Endodermal cell (in vitro differentiated cells): ENCODE measurements at regions not wholly inside any gene's neighbourhood (a gene's known extent, or its start where the extent isn't known, plus 50 kb on each side); places are given as distances from the start of the nearest gene placed in this dataset.
A peak's percentile ranks its signal among the peaks of the same experiment; 100 is the strongest.

Experiments used
- DNase-seq: peaks from one replicate; pipeline ENCODE4 v3.0.0-alpha.2; 2017
- H3K27ac ChIP-seq: 2 replicates; pipeline ENCODE4 v1.5.1; 2013; ENCODE audit warnings: mild to moderate bottlenecking, low read depth, low read length, moderate library complexity
- H3K27me3 ChIP-seq: 2 replicates; pipeline ENCODE4 v1.6.1; 2013; ENCODE audit warnings: mild to moderate bottlenecking, low read length, moderate library complexity; ENCODE audit not compliant: insufficient read depth, control insufficient read depth, poor library complexity, severe bottlenecking
- H3K36me3 ChIP-seq: 2 replicates; pipeline ENCODE4 v1.7.0; 2013; ENCODE audit warnings: mild to moderate bottlenecking, low read length, moderate library complexity; ENCODE audit not compliant: control insufficient read depth, insufficient read depth
- H3K4me1 ChIP-seq: one replicate; pipeline ENCODE4 v1.7.0; 2013; ENCODE audit warnings: low read length; ENCODE audit not compliant: control insufficient read depth, insufficient read depth
- H3K4me3 ChIP-seq: 2 replicates; pipeline ENCODE4 v1.5.1; 2013; ENCODE audit warnings: mild to moderate bottlenecking, low read length, moderate library complexity
- H3K9ac ChIP-seq: 2 replicates; pipeline ENCODE4 v1.6.1; 2013; ENCODE audit warnings: mild to moderate bottlenecking, low read length, moderate library complexity; ENCODE audit not compliant: poor library complexity, severe bottlenecking; ENCODE audit errors: extremely low read depth
- H3K9me3 ChIP-seq: 2 replicates; pipeline ENCODE4 v1.6.1; 2013; ENCODE audit warnings: mild to moderate bottlenecking, low read length, moderate library complexity; ENCODE audit not compliant: control insufficient read depth
- H3K27ac Mint-ChIP-seq: 2 replicates; pipeline ENCODE4 v1.8.0; 2020; ENCODE audit warnings: mixed read lengths
- H3K27me3 Mint-ChIP-seq: 2 replicates; pipeline ENCODE4 v1.8.0; 2021; ENCODE audit warnings: mild to moderate bottlenecking, mixed read lengths; ENCODE audit not compliant: insufficient read depth
- H3K36me3 Mint-ChIP-seq: 2 replicates; pipeline ENCODE4 v1.8.0; 2020; ENCODE audit warnings: low read depth, mixed read lengths
- H3K4me1 Mint-ChIP-seq: 2 replicates; pipeline ENCODE4 v1.8.0; 2020; ENCODE audit warnings: mixed read lengths
- H3K4me3 Mint-ChIP-seq: 2 replicates; pipeline ENCODE4 v1.8.0; 2020; ENCODE audit warnings: mild to moderate bottlenecking, moderate library complexity, mixed read lengths
- H3K9me3 Mint-ChIP-seq: 2 replicates; pipeline ENCODE4 v1.8.0; 2020; ENCODE audit warnings: mild to moderate bottlenecking, mixed read lengths
- whole genome bisulfite sequencing, 2 experiments: methylation state at CpG; one replicate each; pipeline versions ENCODE4 v1.1.5 to v1.1.7; 2013; ENCODE audit warnings: missing lambda C conversion rate in 2 of 2, mixed read lengths in 1 of 2; ENCODE audit not compliant: insufficient coverage in 1 of 2, insufficient read length in 1 of 2; 5-methylcytosine and 5-hydroxymethylcytosine counted together
- TF ChIP-seq, protein P1 (sequence below): fragments of 200-600 bp; sonication (generic); conservative IDR thresholded peaks from 2 replicates; pipeline ENCODE4 v1.5.0; 2021; ENCODE audit warnings: antibody characterized with exemption, mild to moderate bottlenecking

DNA sequence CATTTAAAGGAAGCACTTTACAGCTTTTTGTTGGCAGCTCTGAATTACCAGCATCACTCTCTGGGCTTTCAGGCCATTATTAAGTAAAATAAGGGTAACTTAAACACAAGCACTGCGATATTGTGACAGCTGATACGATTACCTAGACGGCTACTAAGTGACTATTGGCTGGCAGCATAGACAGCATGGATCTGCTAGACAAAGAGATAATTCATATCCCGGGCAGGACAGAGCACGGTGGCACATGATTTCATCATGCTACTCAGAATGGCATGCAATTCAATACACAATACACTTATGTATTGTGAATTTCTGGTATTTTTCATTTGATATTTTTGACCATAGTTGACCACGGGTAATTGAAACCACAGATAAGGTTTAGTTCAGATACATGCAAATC, 522.0 kb upstream of the LRRN3 start:
- WGBS, 2 experiments = 89 to 95% methylated on average over 3 to 6 of the region's 6 CpGs
- Mint-ChIP-seq H3K27ac (no peak overlapping the region), H3K36me3 (no peaks in the 10 kb centered on the region), H3K4me3 (no peak overlapping the region), H3K4me1 (no peaks in the 10 kb centered on the region), H3K9me3 (no peaks in the 10 kb centered on the region), H3K27me3 (no peaks in the 10 kb centered on the region)
- Histone ChIP-seq H3K27me3 (no peaks in the 10 kb centered on the region), H3K9ac (no peak overlapping the region), H3K9me3 (no peaks in the 10 kb centered on the region), H3K27ac (no peak overlapping the region), H3K4me3 (no peak overlapping the region), H3K4me1 (no peaks in the 10 kb centered on the region), H3K36me3 (no peaks in the 10 kb centered on the region)
- TF ChIP-seq, protein P1, sequence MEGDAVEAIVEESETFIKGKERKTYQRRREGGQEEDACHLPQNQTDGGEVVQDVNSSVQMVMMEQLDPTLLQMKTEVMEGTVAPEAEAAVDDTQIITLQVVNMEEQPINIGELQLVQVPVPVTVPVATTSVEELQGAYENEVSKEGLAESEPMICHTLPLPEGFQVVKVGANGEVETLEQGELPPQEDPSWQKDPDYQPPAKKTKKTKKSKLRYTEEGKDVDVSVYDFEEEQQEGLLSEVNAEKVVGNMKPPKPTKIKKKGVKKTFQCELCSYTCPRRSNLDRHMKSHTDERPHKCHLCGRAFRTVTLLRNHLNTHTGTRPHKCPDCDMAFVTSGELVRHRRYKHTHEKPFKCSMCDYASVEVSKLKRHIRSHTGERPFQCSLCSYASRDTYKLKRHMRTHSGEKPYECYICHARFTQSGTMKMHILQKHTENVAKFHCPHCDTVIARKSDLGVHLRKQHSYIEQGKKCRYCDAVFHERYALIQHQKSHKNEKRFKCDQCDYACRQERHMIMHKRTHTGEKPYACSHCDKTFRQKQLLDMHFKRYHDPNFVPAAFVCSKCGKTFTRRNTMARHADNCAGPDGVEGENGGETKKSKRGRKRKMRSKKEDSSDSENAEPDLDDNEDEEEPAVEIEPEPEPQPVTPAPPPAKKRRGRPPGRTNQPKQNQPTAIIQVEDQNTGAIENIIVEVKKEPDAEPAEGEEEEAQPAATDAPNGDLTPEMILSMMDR = no peak
- no peak for DNase-seq

DNA sequence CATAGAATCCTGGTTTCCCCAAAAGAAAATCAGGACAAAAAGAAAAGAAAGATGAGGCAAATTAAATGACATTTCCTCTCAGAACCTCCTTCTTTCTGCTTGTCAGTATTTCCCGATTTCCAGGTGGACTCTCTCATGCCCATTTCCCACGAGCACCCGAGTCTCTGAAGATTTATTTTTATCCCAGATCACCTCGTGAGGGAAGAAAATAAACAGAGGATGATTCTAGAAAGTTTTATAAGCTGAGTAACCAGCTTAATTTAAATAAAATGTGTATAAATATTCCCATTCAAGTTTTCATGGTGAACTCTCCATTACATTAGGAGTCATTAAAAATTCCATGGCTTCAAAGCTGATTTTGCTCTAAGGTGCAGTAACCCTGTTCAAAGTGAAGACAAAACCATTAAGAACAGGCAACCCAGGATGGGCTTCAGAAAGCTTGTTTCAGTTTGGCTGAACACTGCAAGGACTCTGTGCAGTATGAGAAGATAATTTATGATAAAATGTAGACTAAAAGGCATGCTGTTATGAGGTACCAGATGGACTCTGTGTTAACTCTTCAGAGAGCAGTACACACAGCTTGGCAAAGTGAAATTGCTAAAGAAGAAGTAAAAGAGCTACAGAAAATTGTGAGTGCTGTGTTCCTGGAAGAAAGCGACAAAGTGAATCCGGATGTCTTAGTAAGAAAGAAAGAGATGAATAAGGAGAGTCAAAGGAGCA, 521.3 kb upstream of the LRRN3 start:
- TF ChIP-seq, protein P1 = no peak
- no peaks in the 10 kb centered on the region for H3K4me1 ChIP-seq
- no peaks in the 10 kb centered on the region for H3K27me3 ChIP-seq
- Mint-ChIP-seq H3K27ac (no peak overlapping the region), H3K9me3 (no peaks in the 10 kb centered on the region), H3K4me3 (no peak overlapping the region), H3K27me3 (no peaks in the 10 kb centered on the region), H3K36me3 (no peaks in the 10 kb centered on the region), H3K4me1 (no peaks in the 10 kb centered on the region)
- no peaks in the 10 kb centered on the region for H3K36me3 ChIP-seq
- no peak for DNase-seq
- H3K9ac ChIP-seq = no peak overlapping the region
- peak overlapping the region; percentile 15 for H3K27ac ChIP-seq
- WGBS, 2 experiments = 86 to 94% methylated on average over 2 to 6 of the region's 6 CpGs
- H3K4me3 ChIP-seq = no peak overlapping the region
- no peaks in the 10 kb centered on the region for H3K9me3 ChIP-seq

DNA sequence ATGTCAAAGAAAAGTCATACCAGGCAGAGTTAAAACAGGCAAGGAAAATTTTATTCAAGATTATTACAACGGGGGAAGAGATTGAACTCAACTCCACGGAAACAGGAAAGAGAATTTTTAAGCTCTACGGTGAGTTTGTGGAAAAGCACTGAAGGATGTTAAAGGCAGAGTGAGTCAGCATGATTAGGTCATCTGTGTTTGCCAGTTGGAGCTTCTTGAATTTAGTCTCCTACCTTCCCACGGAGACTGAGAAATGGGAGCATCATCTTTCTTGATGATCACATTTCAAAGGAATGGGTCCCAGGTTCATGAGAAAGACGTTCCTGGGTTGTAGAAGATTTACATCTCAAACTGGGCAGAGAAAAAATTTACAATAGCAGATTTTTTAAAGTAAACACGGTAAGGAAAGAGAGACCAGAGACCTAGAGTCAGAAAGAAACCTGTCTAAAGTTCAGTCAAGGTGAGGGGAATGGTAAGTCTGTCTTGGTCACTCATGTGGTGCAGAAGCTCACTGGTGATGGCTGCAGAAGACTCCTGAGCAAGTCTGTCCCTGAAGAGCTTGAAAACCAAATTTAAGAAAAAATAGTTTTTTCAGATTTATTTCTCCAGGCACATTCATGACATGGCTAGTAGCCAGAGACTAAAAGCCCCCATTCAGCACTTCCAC, 516.9 kb upstream of the LRRN3 start:
- no peak for DNase-seq
- Mint-ChIP-seq H3K9me3 (no peaks in the 10 kb centered on the region), H3K27ac (no peak overlapping the region), H3K36me3 (no peaks in the 10 kb centered on the region), H3K27me3 (no peaks in the 10 kb centered on the region), H3K4me3 (no peak overlapping the region), H3K4me1 (no peaks in the 10 kb centered on the region)
- Histone ChIP-seq H3K27me3 (no peaks in the 10 kb centered on the region), H3K9ac (no peak overlapping the region), H3K27ac (no peak overlapping the region), H3K4me3 (no peak overlapping the region), H3K9me3 (no peaks in the 10 kb centered on the region), H3K4me1 (no peaks in the 10 kb centered on the region), H3K36me3 (no peaks in the 10 kb centered on the region)
- 80 to 83% methylated on average over 6 of the region's 6 CpGs for WGBS, 2 experiments
- TF ChIP-seq, protein P1 = no peak
